ENCODE measurements at regions not wholly inside any gene's neighbourhood (a gene's known extent, or its start where the extent isn't known, plus 50 kb on each side); places are given as distances from the start of the nearest gene placed in this dataset.
"Not testable (repeated sequence)": the region's sequence is repeated elsewhere in the genome, so short reads cannot be mapped to it uniquely, and the experiment has no call there.

- H3K4me3 ChIP-seq (ENCODE audit: low read length) = no peak overlapping the region
- peaks cover 25% of the 10 kb centered on the region for H3K27me3 ChIP-seq (ENCODE audit: control insufficient read depth, insufficient read depth, low read length, poor library complexity, severe bottlenecking)
- H3K36me3 ChIP-seq (ENCODE audit: control insufficient read depth, insufficient read depth, low read length) = no peaks in the 10 kb centered on the region
- no peaks in the 10 kb centered on the region for H3K4me1 ChIP-seq (ENCODE audit: control insufficient read depth, insufficient read depth, low read length)
- no peaks in the 10 kb centered on the region for H3K9me3 ChIP-seq (ENCODE audit: control insufficient read depth, low read length)
- Mint-ChIP-seq H3K27ac (no peak overlapping the region), H3K9me3 (no peaks in the 10 kb centered on the region), H3K4me3 (no peak overlapping the region), H3K27me3 (ENCODE audit: insufficient read depth) (peaks cover 26% of the 10 kb centered on the region), H3K36me3 (ENCODE audit: low read depth) (no peaks in the 10 kb centered on the region), H3K4me1 (peaks cover 3% of the 10 kb centered on the region)
- TF ChIP-seq CTCF (conservative IDR thresholded peaks at IDR 0.05) = no peak
- H3K9ac ChIP-seq (ENCODE audit: extremely low read depth, low read length, poor library complexity, severe bottlenecking) = no peak overlapping the region
- no peak overlapping the region for H3K27ac ChIP-seq (ENCODE audit: low read depth, low read length)
- no peak for DNase-seq
- 93% methylated on average over 4 of the region's 5 CpGs; no CpG with 5 or more reads in 1 of the 2 experiments for WGBS, 2 experiments (ENCODE audit: insufficient coverage in 1 of 2, insufficient read length in 1 of 2)
Measured at GRCh38 chr1:55517036-55517435, 301.9 kb upstream of the USP24 start.

GRCh38 chr1:55514571-55514970, 299.4 kb upstream of the USP24 start:
- WGBS, 2 experiments (ENCODE audit: insufficient coverage in 1 of 2, insufficient read length in 1 of 2) = 89% methylated on average over 4 of the region's 4 CpGs; no CpG with 5 or more reads in 1 of the 2 experiments

GRCh38 chr1:55512466-55512865, 297.3 kb upstream of the USP24 start:
- H3K27me3 Mint-ChIP-seq (ENCODE audit: insufficient read depth) = peaks cover 12% of the 10 kb centered on the region
- no peaks in the 10 kb centered on the region for H3K36me3 Mint-ChIP-seq (ENCODE audit: low read depth)

More at GRCh38 chr1:55514571-55514970, 299.4 kb upstream of the USP24 start:
- H3K4me3 Mint-ChIP-seq; DNase-seq; H3K9me3 Mint-ChIP-seq; H3K36me3 ChIP-seq (ENCODE audit: control insufficient read depth, insufficient read depth, low read length); H3K9me3 ChIP-seq (ENCODE audit: control insufficient read depth, low read length); H3K27ac ChIP-seq (ENCODE audit: low read depth, low read length); H3K36me3 Mint-ChIP-seq (ENCODE audit: low read depth); H3K27ac Mint-ChIP-seq; H3K4me3 ChIP-seq (ENCODE audit: low read length); H3K4me1 ChIP-seq (ENCODE audit: control insufficient read depth, insufficient read depth, low read length); H3K4me1 Mint-ChIP-seq; H3K9ac ChIP-seq (ENCODE audit: extremely low read depth, low read length, poor library complexity, severe bottlenecking): not testable (repeated sequence)
- peaks cover 25% of the 10 kb centered on the region for H3K27me3 ChIP-seq (ENCODE audit: control insufficient read depth, insufficient read depth, low read length, poor library complexity, severe bottlenecking)
- peaks cover 27% of the 10 kb centered on the region for H3K27me3 Mint-ChIP-seq (ENCODE audit: insufficient read depth)

More at GRCh38 chr1:55512466-55512865, 297.3 kb upstream of the USP24 start:
- no peak for TF ChIP-seq CTCF (conservative IDR thresholded peaks at IDR 0.05)
- Histone ChIP-seq H3K4me3 (ENCODE audit: low read length) (no peak overlapping the region), H3K4me1 (ENCODE audit: control insufficient read depth, insufficient read depth, low read length) (no peaks in the 10 kb centered on the region), H3K9me3 (ENCODE audit: control insufficient read depth, low read length) (no peaks in the 10 kb centered on the region), H3K27me3 (ENCODE audit: control insufficient read depth, insufficient read depth, low read length, poor library complexity, severe bottlenecking) (peaks cover 13% of the 10 kb centered on the region), H3K9ac (ENCODE audit: extremely low read depth, low read length, poor library complexity, severe bottlenecking) (no peak overlapping the region), H3K27ac (ENCODE audit: low read depth, low read length) (no peak overlapping the region), H3K36me3 (ENCODE audit: control insufficient read depth, insufficient read depth, low read length) (no peaks in the 10 kb centered on the region)
- Mint-ChIP-seq H3K9me3 (no peaks in the 10 kb centered on the region), H3K27ac (no peak overlapping the region), H3K4me3 (no peak overlapping the region), H3K4me1 (peaks cover 3% of the 10 kb centered on the region)
- DNase-seq = no peak
- WGBS, 2 experiments (ENCODE audit: insufficient coverage in 1 of 2, insufficient read length in 1 of 2) = 100% methylated on average over 1 of the region's 2 CpGs; no CpG with 5 or more reads in 1 of the 2 experiments

Measured in endodermal cell (in vitro differentiated cells).